ENCODE measurements at regions not wholly inside any gene's neighbourhood (a gene's known extent, or its start where the extent isn't known, plus 50 kb on each side); places are given as distances from the start of the nearest gene placed in this dataset.

GRCh38 chrX:129039176-129039575, 484.1 kb downstream of the SMARCA1 start:
- no peak overlapping the region for H3K27ac ChIP-seq
- no peaks in the 10 kb centered on the region for H3K4me1 ChIP-seq (ENCODE audit: control insufficient read depth in 1 of 2, low read depth in 2 of 2)
- ATAC-seq (ENCODE audit: insufficient number of reproducible peaks, low FRiP score, low read depth) (no peak), DNase-seq (ENCODE audit: low spot score) (no peak)
- no peak for TF ChIP-seq CTCF (IDR thresholded peaks at IDR 0.05)
- no peaks in the 10 kb centered on the region for H3K27me3 ChIP-seq (replicated peaks; ENCODE audit: insufficient read depth)
- no peak overlapping the region for H3K4me3 ChIP-seq
- H3K36me3 ChIP-seq, result no peaks in the 10 kb centered on the region
- H3K9me3 ChIP-seq, result no peaks in the 10 kb centered on the region

- no peak for ATAC-seq (ENCODE audit: insufficient number of reproducible peaks, low FRiP score, low read depth)
- no peak overlapping the region for H3K27ac ChIP-seq
- H3K4me1 ChIP-seq (ENCODE audit: control insufficient read depth in 1 of 2, low read depth in 2 of 2), result no peaks in the 10 kb centered on the region
- no peaks in the 10 kb centered on the region for H3K27me3 ChIP-seq (replicated peaks; ENCODE audit: insufficient read depth)
- TF ChIP-seq CTCF (IDR thresholded peaks at IDR 0.05), result no peak
- no peak overlapping the region for H3K4me3 ChIP-seq
- H3K36me3 ChIP-seq, result no peaks in the 10 kb centered on the region
- no peaks in the 10 kb centered on the region for H3K9me3 ChIP-seq
- DNase-seq (ENCODE audit: low spot score), result no peak
Observed at GRCh38 chrX:129037389-129037788, 485.9 kb downstream of the SMARCA1 start.

DNA sequence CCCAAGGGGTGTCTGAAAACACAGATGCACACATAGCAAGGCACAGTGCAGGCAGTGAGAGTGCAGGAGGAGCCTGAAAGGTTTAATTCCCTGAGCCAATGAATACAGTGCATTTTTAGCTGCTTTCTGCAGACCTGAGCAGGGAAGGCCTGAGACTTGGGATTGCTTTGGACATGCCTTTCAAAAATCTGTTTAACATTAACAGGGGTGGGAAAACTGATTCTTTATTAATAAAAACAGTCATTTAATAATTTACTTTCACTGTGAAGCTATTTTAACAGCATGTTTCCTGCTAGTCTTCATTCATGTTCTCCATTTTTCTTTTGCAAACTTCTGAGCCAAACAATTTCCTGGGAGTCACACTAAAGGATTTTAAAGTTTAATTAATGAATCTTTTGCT, 488.1 kb downstream of the SMARCA1 start:
- no peak for TF ChIP-seq CTCF (IDR thresholded peaks at IDR 0.05)
- H3K36me3 ChIP-seq, result no peaks in the 10 kb centered on the region
- H3K4me1 ChIP-seq (ENCODE audit: control insufficient read depth in 1 of 2, low read depth in 2 of 2), result no peaks in the 10 kb centered on the region
- no peak for ATAC-seq (ENCODE audit: insufficient number of reproducible peaks, low FRiP score, low read depth)
- H3K9me3 ChIP-seq, result no peaks in the 10 kb centered on the region
- no peak overlapping the region for H3K4me3 ChIP-seq
- no peak overlapping the region for H3K27ac ChIP-seq
- no peak for DNase-seq (ENCODE audit: low spot score)
- H3K27me3 ChIP-seq (replicated peaks; ENCODE audit: insufficient read depth), result no peaks in the 10 kb centered on the region

- Histone ChIP-seq H3K4me1 (ENCODE audit: control insufficient read depth in 1 of 2, low read depth in 2 of 2) (no peaks in the 10 kb centered on the region), H3K9me3 (no peaks in the 10 kb centered on the region), H3K36me3 (no peaks in the 10 kb centered on the region), H3K4me3 (no peak overlapping the region), H3K27me3 (replicated peaks; ENCODE audit: insufficient read depth) (no peaks in the 10 kb centered on the region), H3K27ac (no peak overlapping the region)
- DNase-seq (ENCODE audit: low spot score) (no peak), ATAC-seq (ENCODE audit: insufficient number of reproducible peaks, low FRiP score, low read depth) (no peak)
- TF ChIP-seq CTCF (IDR thresholded peaks at IDR 0.05), result no peak
Observed at GRCh38 chrX:129034196-129034595, 489.1 kb downstream of the SMARCA1 start.

DNA sequence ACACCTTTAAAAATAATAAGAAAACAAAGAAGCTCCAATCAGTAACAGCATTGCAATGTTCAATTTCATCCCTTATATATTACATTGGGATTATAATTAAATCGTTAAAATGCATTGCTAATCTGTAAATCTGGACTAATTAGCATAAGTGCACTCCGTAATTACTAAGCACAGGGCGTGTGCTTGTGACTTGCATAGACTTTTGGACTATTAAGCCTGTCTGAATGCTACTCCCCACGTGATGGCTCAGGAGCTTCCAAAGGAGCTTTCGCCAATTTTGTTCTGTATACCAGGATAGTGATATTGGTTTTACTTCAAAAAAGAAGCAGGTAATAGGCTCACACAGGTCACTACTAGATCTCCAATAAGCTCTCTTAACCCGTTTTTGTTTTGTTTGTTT, 497.1 kb downstream of the SMARCA1 start:
- ATAC-seq (ENCODE audit: insufficient number of reproducible peaks, low FRiP score, low read depth), result no peak
- no peak overlapping the region for H3K4me3 ChIP-seq
- H3K4me1 ChIP-seq (ENCODE audit: control insufficient read depth in 1 of 2, low read depth in 2 of 2), result no peaks in the 10 kb centered on the region
- TF ChIP-seq CTCF (IDR thresholded peaks at IDR 0.05), result no peak
- H3K27ac ChIP-seq, result no peak overlapping the region
- H3K36me3 ChIP-seq, result no peaks in the 10 kb centered on the region
- no peaks in the 10 kb centered on the region for H3K9me3 ChIP-seq
- DNase-seq (ENCODE audit: low spot score), result no peak
- H3K27me3 ChIP-seq (replicated peaks; ENCODE audit: insufficient read depth), result no peaks in the 10 kb centered on the region
